Spinal cord (tissue), 9 donors: ENCODE measurements at regions not wholly inside any gene's neighbourhood (a gene's known extent, or its start where the extent isn't known, plus 50 kb on each side); places are given as distances from the start of the nearest gene placed in this dataset.
A peak's percentile ranks its signal among the peaks of the same experiment; 100 is the strongest.

Source experiments
- DNase-seq, 6 donors: peaks; one replicate each; pipeline versions ENCODE4 v3.0.0 to v3.0.0-alpha.2; 2013 to 2015; ENCODE audit warnings: low spot score in 6 of 6, low read depth in 4 of 6
- H3K27ac ChIP-seq: one replicate; pipeline ENCODE4 v1.5.1; 2013; ENCODE audit warnings: low read depth, low read length, control low read depth
- H3K27me3 ChIP-seq: one replicate; pipeline ENCODE4 v1.6.1; 2013; ENCODE audit warnings: low read length; ENCODE audit not compliant: control insufficient read depth, insufficient read depth
- H3K36me3 ChIP-seq: one replicate; pipeline ENCODE4 v1.6.1; 2013; ENCODE audit warnings: low read length; ENCODE audit not compliant: control insufficient read depth, insufficient read depth
- H3K4me1 ChIP-seq: one replicate; pipeline ENCODE4 v1.6.1; 2013; ENCODE audit warnings: low read length; ENCODE audit not compliant: control insufficient read depth, insufficient read depth
- H3K4me3 ChIP-seq: one replicate; pipeline ENCODE4 v1.5.1; 2013; ENCODE audit warnings: low read depth, low read length, control low read depth
- H3K9me3 ChIP-seq: one replicate; pipeline ENCODE4 v1.6.1; 2013; ENCODE audit warnings: low read length; ENCODE audit not compliant: control insufficient read depth, insufficient read depth
- WGBS: methylation state at CpG from one replicate; pipeline ENCODE4 v1.1.5; 2013; ENCODE audit warnings: missing lambda C conversion rate; ENCODE audit not compliant: insufficient coverage; 5-methylcytosine and 5-hydroxymethylcytosine counted together
- donor health status: healthy.

GRCh38 chr12:13780453-13780852 lies 200.9 kb downstream of the GRIN2B start:
- H3K27ac ChIP-seq, result no peak overlapping the region
- H3K4me3 ChIP-seq, result no peak overlapping the region
- no peaks in the 10 kb centered on the region for H3K27me3 ChIP-seq
- H3K36me3 ChIP-seq, result no peaks in the 10 kb centered on the region
- no peaks in the 10 kb centered on the region for H3K4me1 ChIP-seq
- WGBS, result no CpG with 5 or more reads among the region's 2 CpGs
- DNase-seq, result no peak
- H3K9me3 ChIP-seq, result no peaks in the 10 kb centered on the region

GRCh38 chr12:13777374-13777773 lies 204.0 kb downstream of the GRIN2B start:
- Histone ChIP-seq H3K4me3 (no peak overlapping the region), H3K27ac (no peak overlapping the region), H3K9me3 (no peaks in the 10 kb centered on the region), H3K27me3 (no peaks in the 10 kb centered on the region), H3K36me3 (no peaks in the 10 kb centered on the region), H3K4me1 (no peaks in the 10 kb centered on the region)
- no peak for DNase-seq
- 100% methylated on average over 2 of the region's 2 CpGs for WGBS

DNA sequence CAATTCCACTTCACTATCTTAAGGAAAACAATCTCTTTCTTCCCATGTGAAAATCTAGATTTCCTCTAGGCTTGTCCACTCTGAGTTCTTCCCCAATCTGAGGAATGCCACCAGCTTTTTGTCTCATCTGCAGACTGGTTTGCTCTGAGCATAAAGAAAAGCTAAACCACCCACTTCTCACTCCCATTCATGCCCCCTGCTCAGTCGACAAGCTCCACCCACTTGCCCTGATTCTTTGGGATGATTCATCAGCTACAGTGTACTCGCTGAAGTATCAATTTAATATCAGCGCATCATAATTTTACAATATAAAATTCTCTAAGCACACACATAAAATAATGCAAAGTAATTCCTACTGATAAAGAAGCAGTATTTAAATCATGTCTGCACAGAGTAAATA lies 209.1 kb downstream of the GRIN2B start:
- no peaks in the 10 kb centered on the region for H3K36me3 ChIP-seq
- 29% methylated on average over 1 of the region's 3 CpGs for WGBS
- H3K27ac ChIP-seq, result no peak overlapping the region
- no peak overlapping the region for H3K4me3 ChIP-seq
- H3K4me1 ChIP-seq, result no peaks in the 10 kb centered on the region
- no peaks in the 10 kb centered on the region for H3K9me3 ChIP-seq
- no peak for DNase-seq
- no peaks in the 10 kb centered on the region for H3K27me3 ChIP-seq

- Histone ChIP-seq H3K27me3 (no peaks in the 10 kb centered on the region), H3K9me3 (no peaks in the 10 kb centered on the region), H3K27ac (no peak overlapping the region), H3K36me3 (no peaks in the 10 kb centered on the region), H3K4me3 (no peak overlapping the region), H3K4me1 (no peaks in the 10 kb centered on the region)
- no peak for DNase-seq
- WGBS, result 100% methylated on average over 1 of the region's 3 CpGs
Observed at GRCh38 chr12:13770576-13770975, 210.8 kb downstream of the GRIN2B start.

DNA sequence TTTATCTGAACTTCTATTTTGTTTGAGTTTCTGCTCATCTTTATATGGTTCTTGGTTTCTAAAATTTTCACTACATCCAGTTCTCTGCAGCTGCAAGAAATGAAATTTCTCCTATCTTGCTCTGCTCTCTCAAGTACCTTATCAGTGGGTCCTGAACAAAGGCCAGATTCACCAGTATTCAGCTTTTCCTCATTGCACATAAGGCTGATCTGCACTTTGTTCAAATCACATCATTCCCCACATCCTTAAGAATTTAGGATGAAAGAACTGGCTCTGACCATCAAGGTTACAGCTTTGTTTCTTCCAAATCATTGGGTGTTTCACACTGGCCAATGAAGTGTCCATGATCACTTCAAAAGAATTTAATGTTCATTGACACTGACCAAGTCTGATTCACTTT lies 211.4 kb downstream of the GRIN2B start:
- no peaks in the 10 kb centered on the region for H3K27me3 ChIP-seq
- DNase-seq, result no peak
- no peaks in the 10 kb centered on the region for H3K4me1 ChIP-seq
- H3K9me3 ChIP-seq, result no peaks in the 10 kb centered on the region
- H3K4me3 ChIP-seq, result no peak overlapping the region
- H3K36me3 ChIP-seq, result no peaks in the 10 kb centered on the region
- H3K27ac ChIP-seq, result no peak overlapping the region

GRCh38 chr12:13769273-13769672 lies 212.1 kb downstream of the GRIN2B start:
- Histone ChIP-seq H3K27me3 (no peaks in the 10 kb centered on the region), H3K4me1 (no peaks in the 10 kb centered on the region), H3K36me3 (no peaks in the 10 kb centered on the region), H3K4me3 (no peak overlapping the region), H3K9me3 (no peaks in the 10 kb centered on the region), H3K27ac (no peak overlapping the region)
- WGBS, result 88% methylated on average over 1 of the region's 4 CpGs
- peak in 2 of 6 donors; percentile 72 to 76 for DNase-seq

DNA sequence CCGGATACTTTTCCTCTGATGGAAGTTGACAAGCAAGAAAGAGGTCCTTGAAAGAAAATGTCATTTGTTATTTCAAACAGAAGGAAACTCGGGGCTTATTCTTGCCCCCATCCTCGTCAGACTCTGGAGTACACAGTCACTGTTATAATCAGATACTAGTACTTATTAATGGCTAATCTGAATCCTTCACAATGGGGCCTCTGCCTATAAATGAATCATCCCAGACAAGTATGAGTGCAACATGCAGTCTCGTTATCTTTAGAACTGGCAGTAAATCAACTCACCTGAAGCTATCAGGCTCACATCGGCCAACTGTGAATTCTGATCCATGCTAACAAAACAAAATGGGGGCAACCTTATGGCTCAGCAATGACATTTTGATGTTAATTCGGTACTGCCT lies 216.7 kb downstream of the GRIN2B start:
- Histone ChIP-seq H3K9me3 (no peaks in the 10 kb centered on the region), H3K4me3 (no peak overlapping the region), H3K27me3 (no peaks in the 10 kb centered on the region), H3K36me3 (no peaks in the 10 kb centered on the region), H3K27ac (no peak overlapping the region), H3K4me1 (no peaks in the 10 kb centered on the region)
- WGBS, result 93% methylated on average over 3 of the region's 6 CpGs
- no peak for DNase-seq

DNA sequence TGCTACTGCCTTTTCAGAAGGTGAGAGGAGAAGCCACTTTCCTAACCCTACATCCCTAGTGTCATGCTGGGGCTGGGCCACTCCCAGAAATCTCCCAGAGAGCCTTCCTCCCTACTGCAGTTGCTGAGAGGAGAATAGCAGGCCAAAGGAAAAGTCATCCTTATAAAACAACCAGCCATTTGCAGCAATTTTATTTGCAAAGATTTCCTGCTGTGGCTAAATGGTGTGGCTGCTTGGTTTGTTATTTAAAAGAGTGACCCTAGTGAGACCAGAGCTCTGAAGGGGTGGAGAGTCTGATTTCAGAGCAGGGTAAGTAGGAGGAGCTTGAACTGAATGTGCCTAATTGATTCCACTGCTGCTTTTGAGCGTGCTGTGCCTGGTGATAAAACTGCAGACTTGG lies 232.0 kb downstream of the GRIN2B start:
- DNase-seq, result peak in 1 of 6 donors; percentile 58
- WGBS, result 17% methylated on average over 1 of the region's 1 CpG
- H3K36me3 ChIP-seq, result no peaks in the 10 kb centered on the region
- no peak overlapping the region for H3K27ac ChIP-seq
- H3K27me3 ChIP-seq, result no peaks in the 10 kb centered on the region
- H3K9me3 ChIP-seq, result no peaks in the 10 kb centered on the region
- no peak overlapping the region for H3K4me3 ChIP-seq
- H3K4me1 ChIP-seq, result peaks cover 15% of the 10 kb centered on the region

DNA sequence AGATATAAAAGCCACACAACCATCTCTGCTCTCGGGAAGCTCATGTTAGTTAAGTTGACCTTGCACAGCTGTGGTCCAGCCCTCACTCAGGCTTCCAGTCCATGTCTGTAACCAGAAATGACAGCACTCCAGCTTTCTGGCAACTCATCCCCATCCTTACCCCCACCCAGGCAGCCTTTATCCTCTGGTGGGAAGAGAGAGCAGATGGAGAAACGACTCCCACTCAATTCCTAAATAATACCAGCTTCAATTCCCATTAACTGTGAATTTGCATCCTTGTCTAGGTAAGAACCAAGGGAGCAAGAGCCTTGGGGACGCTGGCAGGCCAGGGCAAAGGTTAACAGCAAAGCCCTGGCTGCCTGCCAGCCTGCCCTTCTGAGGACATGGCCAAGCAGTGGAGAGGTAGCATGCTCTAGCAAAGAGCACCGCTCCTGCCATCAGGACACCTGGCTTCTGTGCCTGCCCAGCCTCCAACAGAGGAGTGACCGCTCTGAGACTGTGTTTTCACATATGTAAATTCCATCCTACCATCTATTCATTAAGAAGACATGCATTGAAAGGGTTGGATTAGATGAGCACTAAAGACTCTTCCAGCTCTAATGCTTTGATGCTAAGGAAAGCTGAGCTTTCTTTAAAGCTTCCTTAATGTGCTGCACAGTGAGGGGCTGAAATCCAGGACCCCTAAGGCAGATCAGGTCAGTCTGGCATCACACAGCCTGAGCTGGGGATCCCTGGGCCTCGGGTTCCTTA lies 236.1 kb downstream of the GRIN2B start:
- WGBS, result 58% methylated on average over 2 of the region's 6 CpGs
- H3K9me3 ChIP-seq, result no peaks in the 10 kb centered on the region
- no peak overlapping the region for H3K4me3 ChIP-seq
- peak in 1 of 6 donors; percentile 20 for DNase-seq
- no peak overlapping the region for H3K27ac ChIP-seq
- peaks cover 16% of the 10 kb centered on the region for H3K4me1 ChIP-seq
- H3K27me3 ChIP-seq, result no peaks in the 10 kb centered on the region
- no peaks in the 10 kb centered on the region for H3K36me3 ChIP-seq

- no peaks in the 10 kb centered on the region for H3K36me3 ChIP-seq
- H3K9me3 ChIP-seq, result no peaks in the 10 kb centered on the region
- H3K4me1 ChIP-seq, result peaks cover 16% of the 10 kb centered on the region
- WGBS, result 28% methylated on average over 9 of the region's 9 CpGs
- no peaks in the 10 kb centered on the region for H3K27me3 ChIP-seq
- peak in 3 of 6 donors; percentile 19 to 78 (median 74) for DNase-seq
- H3K4me3 ChIP-seq, result no peak overlapping the region
- no peak overlapping the region for H3K27ac ChIP-seq
Observed at GRCh38 chr12:13744561-13744960, 236.8 kb downstream of the GRIN2B start.
